Middle frontal gyrus (tissue), 1 donor: ENCODE measurements at regions not wholly inside any gene's neighbourhood (a gene's known extent, or its start where the extent isn't known, plus 50 kb on each side); places are given as distances from the start of the nearest gene placed in this dataset.
A peak's percentile ranks its signal among the peaks of the same experiment; 100 is the strongest.

Experiments used
- DNase-seq: peaks from one replicate; pipeline ENCODE4 v3.0.0-alpha.2; 2015; ENCODE audit warnings: low spot score; ENCODE audit errors: extremely low spot score

DNA sequence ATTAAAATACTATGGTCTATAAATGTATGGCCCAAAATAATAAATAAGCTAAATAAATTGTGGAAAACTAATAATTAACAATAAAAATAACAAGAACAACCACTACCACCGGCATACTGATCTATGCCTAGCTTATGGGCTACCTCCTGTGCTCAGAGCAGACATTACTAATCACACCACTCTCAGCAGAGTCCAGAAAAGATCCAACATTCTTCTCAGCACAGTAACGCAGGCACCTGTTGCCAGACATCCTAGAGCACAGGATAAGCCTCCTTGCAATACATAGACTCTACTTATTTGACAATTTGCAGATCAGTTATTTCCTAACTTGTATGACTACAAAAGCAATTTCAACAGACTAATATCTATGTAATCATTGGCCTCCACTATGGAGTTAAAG lies 137.1 kb upstream of the NEBL start:
- no peak for DNase-seq

DNA sequence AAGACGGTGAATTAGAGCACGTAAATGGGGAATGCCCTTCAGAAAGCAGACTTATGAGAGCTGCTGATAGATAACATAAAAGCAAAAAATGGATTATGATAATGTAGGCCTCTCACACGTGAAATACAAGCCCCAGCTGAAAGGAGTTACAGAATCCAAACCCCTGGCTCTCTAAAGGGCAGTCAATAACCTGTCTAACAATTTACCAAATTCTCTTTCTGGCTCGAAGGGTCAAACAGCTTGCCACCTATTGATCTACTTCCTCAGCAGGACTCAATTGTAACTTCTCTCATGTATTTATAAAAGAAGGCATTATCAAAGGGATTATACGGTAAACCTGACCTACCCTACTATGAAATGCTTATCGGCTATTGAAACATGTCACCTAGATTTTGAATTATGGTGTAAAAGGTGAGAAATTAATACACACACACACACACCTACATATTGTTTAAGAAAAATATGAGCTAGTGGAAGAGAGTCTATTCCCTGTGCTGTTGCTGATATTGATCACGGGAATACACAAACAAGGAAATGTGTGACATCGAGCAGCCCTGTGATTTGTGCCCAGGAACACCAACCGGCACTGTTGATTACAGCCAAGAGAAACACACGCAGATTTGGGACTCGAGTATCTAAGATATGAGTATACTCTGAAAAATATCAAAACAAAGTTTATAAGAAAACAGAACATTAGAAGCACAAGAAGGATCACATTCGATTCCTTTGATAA lies 135.6 kb upstream of the NEBL start:
- DNase-seq, result no peak

DNA sequence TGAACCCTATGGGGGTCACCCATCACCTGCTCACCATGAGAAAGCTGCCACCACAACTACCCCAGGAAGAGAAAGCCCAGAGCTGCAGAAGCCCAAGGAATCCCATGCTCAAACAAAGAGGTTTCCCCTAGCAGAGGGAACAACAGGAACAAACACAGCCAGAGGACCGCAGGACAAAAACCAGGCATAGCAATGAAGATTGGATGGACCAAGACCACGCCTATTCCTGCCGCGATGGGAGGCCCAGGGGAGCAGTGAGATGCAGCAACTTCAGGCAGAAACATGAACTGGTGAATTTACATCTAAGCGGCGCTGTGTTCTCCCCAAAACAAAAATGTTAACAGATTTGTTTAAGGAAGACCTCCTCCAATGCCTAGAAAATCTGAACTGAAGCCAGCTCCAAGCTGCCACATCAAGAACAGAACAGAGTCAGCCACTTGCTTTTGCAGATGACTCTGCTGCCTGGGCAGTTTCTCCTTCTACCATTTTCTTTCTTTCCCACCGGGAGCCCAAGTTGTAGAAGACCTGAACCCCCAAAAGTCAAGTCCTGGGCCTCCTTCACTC lies 134.2 kb upstream of the NEBL start:
- DNase-seq, result no peak

DNA sequence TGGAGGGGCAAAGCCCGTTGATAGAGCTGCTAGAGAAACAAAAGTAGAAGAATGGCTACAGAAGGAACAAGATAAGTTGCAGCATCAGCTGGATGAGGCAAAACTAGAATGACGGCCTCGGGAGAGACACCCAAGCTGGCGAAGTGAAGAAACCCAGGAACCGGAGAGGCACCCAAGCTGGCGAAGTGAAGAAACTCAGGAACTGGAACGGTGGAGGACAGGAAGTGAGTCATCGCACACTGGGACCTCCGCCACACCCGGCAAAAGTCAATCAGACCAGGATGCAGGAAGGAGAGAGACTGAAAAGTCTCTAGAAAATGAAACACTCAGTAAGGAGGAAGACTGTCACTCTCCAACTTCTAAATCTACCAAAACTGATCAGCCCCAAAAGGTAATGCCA lies 133.0 kb upstream of the NEBL start:
- DNase-seq, result no peak

DNA sequence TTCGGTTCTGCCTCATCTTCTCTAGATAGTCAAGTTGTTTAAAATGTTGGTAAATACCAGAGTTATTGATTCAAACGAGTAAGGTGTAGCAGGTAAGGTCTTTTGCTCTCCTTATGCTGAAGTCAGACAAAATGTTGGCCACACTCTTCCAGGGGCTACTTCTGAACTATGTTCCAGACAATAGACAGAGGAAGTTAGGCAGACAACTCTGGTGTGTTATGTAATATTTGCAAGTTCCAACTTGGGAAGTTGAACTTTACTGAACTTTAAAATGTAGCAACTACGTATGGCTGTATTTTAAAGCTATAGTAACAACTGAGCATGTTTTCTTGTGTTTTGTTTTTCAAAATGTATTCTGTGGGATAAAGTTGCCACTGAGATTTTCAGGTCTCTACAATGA lies 125.7 kb upstream of the NEBL start:
- no peak for DNase-seq

DNA sequence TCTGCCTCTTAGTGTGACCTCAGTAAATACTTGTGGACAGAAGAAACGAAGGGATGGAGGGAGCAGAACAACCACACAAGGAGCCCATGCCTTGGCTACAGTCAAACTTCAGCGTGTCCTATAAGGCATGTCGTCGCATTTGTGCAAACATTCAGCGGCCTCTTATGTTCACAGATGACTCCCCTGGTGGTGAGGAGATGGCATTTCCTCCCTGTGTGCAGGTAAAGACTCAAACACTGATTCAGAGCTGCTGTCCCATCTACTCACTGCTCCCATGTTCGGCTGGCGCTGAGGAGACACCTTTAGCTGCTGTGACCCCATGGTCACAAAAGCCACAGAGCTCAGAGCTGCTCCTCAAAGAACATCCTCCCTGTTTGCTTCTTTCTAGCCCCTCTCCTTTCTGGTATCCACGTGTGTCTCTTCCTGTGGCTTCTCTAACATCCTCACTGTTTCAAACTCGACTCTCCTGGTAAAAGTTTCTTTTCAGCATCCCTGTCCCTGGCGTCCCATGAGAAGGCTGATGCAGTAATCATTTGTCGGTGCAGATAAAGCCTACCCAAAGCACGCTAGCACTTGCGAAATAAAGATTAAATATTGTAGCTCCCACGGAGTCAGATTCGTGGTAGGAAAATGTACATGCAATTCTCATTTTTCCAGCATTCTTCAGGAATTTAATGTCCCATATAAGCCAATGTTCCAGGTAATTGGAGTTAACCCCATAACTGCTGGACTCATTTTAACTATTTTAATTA lies 124.9 kb upstream of the NEBL start:
- DNase-seq, result no peak

DNA sequence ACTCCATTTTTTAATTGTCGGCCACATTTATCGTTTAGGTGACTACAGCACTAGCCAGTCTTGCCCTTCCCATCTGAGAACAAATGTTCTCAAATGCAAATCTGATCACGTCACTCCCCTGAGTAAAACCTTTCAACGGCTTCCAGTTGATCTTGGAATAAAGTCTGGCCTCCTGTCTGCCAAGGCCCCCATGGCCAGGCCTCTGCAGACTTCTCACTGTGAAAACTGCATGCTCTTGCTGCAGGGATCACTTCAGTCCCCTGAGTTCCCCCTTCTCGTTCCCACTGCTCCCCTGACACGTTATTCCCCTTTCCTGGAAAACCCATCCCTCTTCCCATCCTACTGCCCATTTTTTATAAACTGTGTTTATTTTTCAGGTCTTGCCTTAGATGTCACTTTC lies 124.1 kb upstream of the NEBL start:
- DNase-seq, result no peak

DNA sequence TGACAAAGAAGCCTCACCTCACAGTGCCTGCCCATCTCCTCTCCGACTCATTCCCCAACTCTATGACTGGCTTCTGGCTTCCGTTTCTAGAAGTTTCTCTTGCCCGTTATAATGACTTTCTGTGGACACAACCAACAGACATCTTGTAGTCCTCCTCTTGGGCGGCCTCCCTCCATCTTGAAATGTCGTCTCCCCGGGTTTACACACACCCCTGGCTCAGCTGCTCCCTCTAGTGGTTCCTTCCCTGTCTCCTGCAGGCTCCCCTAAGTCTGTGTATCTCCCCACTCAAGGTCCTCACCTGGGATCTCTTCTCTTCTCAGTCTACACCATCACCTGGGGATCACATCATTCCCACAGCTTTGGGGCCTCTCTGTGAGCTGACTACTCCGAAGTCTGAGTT lies 123.4 kb upstream of the NEBL start:
- DNase-seq, result no peak

DNA sequence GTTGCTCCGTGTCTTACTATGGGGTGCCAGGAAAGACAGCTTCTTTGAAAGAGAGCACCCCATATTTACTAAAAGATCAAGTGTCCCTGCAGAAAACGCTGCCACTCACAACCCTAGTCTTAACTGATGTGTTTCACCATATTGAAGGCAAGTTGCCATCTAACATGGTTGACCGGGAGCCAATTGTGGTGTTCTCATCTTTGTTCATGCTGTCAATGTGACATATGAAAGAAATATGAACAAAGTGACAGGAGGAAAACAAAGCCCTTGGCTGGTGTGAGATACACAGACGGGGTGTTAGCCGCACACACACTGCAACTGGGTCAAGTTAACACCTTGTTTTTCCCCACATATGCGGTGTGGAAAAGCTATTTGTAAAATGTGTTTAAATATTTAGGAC lies 122.3 kb upstream of the NEBL start:
- DNase-seq, result no peak

DNA sequence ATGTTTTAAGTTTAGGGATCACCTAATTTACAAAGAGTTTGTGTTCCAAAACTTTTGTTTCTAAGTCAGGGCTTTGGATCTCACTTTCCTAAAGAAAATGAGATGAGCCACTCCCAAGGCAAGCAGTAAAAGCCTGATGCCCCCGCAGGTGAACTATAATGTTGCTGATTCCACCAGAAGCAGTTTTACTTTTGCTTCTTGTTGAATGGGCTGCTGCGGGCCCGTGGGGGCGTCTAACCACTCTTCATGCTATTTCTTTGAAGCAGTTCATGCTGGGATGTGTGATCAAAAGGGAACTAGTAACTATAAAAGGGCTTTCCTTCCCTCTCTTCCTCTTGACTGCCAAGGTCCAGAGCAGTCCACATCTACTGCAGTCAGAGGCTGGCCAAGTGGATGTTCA lies 118.7 kb upstream of the NEBL start:
- no peak for DNase-seq

DNA sequence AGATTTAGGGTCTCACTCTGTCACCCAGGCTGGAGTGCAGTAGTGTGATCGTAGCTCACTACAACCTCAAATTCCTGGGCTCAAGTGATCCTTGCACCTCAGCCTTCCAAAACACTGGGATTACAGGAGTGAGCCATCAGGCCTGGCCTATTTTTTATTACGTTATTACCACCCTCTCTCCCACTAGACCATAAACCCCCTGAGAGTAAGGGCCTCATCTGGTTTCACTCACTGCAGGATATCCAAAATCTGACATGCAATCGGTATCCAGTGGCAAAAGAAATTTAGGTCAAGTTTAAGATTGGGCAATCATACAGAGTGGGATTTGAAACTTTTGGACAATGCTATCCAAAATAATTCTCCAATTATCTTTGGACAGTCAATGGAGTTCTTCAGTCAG lies 117.0 kb upstream of the NEBL start:
- no peak for DNase-seq

DNA sequence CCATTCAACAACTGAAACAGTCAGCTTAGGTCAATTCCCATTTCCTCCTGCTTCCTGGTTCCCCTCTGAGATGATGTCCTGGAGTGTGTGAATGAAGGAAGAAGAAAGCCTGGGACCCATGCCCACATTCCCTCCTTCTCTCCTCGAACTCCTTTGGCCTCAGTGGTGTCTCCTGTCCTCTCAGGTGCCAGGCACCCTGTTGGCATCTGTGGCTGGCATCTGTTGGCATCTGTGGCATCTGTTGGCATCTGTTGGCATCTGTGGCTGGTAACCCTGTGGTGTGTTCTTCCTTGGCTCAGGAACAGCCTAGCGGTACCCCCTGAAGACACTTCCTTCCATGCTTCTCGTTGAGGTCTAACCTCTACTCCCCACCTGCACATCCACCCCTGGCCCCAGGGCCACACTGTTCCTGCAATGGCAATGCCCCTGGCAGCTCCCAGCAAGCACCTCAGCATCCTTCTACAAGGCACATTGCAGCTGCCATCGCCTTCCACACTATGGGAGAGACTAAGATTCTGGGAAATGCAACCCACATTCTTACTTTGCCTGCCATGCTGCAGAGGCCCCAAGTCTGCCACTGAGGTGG lies 114.4 kb upstream of the NEBL start:
- DNase-seq, result no peak

DNA sequence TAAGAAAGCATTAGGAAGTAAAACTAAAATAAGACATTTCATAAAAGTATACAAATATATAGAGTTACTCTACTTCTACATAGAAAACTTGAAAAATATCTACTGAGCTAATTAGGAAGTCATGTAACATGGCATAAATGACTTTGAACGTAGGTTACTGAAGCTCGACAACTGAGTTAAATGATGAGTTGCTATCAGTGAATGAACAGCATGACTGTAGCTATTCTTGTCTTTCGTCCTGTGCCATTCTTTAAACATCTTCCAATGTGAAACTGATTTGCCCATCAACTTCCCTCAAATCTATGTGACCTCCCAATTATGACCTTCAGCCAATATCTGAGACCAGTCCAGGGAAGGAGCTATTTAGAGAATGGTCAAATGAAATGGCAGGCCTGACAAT lies 113.5 kb upstream of the NEBL start:
- no peak for DNase-seq

DNA sequence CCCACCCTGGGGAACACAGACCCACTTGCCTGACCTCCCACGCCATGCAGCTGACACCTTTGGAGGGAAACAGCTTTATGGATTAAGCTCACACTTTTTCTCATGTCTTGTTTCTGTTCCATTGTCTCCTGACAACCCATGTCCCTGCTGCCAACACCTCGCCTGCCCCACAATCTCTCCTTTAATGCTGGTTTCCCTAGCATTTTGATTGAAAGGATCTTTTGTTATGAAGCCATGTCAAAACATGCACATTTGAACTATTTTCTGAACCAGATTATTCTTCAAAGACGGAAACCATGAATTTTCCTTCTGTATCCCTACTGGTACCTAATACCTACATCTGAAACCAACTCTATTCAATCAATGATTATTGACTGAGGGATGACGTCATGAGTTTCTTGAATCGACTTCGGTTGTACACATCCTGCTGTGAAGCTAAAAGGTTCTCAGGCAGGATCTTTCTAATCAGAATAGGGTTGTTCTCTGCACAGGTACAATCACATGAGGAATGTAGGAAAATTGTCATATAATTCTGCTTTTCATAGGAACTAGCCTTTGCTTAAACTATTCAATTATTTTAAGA lies 106.2 kb upstream of the NEBL start:
- DNase-seq, result no peak

DNA sequence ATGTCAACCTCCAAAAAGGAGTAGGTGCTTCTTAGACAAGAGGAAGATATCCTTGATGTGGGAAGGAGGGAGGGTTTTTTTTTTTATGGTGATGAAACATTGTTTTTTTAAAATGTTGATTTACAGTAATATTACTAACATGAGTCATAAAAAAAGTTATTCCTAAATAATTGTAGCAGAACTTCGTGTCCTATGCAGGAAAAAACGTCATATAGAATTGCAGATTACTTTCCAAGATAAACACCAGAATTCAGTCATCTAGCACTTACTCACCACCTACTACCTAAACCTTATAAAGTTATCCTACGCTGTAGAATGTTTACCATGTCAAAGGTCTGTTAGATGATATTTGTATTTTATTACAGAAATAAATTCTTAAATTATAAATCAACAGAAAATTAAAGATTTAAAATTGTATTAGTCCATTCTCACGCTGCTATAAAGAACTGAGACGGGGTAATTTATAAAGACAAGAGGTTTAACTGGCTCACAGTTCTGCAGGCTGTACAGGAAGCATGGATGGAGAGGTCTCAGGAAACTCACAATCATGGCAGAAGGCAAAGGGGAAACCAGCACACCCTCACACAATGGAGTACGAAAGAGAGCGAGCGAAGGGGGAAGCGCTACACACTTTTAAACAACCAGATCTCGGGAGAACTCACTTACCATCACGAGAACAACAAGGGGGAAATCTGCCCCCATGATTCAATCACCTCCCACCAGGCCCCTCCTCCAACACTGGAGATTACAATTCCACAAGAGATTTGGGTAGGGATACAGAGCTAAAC lies 105.2 kb upstream of the NEBL start:
- DNase-seq, result no peak

DNA sequence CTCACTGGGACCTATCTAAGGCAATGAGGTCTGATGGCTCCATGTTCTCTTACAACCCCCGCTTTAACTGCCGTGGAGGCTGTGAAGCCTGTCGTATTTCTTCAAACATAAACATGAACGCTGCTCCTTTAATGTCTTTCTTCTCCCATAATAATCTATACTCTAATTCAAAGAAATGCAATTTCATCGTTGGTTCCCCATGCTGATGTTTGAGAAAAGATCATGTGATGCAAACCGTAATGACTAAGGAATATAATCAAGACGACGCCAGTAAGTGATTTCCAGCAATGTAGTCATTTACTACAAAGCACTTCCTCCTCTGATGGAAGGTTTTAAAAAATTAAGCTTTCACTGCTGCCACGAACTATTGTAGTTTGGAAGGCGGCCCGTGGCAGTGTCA lies 102.6 kb upstream of the NEBL start:
- DNase-seq, result no peak

DNA sequence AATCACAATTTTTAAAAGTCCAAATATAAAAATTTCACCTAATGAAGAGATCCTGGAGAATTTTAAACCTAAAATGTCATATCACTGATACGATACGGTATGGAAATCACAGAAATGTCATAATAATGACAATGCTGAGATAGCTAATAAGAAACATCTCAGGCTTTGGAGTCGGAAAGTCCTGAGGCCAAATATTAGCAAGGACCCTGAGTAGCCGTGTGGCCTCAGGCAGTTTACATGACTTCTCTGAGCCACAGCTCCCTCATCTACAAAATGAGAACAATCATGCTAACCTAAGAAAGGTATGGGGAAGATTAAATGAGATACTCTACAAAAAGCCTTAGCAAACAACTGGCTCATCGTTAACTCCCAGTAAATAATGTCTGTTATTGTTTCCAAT lies 100.9 kb upstream of the NEBL start:
- DNase-seq, result no peak

DNA sequence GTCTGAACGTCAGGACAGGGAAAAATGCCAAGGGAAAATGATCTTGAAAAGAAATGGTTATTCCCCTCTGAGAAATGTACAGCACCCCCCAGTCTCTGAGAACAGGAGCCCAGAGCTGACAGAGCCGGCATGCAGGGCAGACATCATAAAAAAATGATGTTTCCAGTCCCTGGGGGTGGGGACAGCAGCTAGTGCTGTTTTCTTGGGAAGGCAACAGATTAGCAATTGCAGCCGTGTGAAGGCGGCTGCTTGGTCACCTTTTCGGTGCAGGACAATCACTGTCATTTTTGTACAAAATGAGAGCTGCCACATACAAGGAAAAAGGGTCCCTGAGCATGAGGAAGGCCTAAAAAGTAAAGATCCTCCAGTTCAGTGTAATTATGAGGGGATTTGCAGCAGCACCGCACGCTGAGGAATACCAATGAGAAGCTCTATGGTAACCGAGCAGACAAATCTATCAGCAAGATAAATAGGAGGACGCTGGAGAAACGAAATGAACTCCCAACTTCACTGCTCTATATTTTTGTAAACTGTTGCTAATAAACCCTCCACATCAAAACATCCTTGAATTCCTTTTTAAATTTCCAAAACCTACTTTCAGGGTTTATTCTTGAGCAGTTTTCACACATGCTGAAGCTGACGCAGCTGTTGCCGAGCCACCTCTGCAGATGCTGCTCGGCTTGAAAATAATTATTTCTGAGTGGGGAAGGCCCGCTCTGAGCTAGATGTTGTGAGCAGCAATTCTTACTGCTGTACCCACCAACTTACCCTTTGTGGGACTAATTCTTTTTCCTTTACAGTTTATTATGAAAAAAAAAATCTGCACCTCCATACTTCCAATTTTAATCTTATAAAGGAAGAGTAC lies 98.2 kb upstream of the NEBL start:
- peak; percentile 6 for DNase-seq

DNA sequence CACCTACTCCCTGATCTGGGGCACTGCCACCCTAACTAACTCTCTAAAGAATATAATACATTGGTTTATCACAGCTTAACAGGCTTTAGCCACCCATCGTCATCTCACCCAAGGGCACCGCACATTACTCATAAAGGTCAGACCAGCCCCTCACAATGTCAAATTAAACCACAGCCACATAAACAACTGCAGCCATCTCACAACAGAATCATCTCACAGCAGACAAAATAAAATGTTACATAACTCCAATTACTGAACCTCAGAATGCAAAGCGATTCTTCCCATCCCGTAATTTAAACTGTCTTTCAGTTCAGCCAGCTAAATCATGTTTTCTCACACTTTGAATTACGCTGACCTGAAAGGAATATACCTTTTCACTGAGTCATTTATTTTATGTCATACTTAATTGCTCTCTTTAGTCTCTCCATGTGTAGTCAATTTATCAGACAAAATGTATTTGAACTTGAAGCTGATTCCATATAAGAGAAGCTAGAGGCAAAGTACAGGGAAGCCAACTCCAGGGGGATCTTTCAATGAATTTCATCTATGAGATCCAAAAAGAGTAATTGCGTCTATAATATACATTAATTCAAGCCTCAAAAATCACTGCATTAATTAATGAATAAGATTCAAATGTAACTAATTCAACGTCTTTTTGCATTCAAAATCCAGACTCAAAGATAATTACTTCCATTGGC lies 96.9 kb upstream of the NEBL start:
- no peak for DNase-seq

DNA sequence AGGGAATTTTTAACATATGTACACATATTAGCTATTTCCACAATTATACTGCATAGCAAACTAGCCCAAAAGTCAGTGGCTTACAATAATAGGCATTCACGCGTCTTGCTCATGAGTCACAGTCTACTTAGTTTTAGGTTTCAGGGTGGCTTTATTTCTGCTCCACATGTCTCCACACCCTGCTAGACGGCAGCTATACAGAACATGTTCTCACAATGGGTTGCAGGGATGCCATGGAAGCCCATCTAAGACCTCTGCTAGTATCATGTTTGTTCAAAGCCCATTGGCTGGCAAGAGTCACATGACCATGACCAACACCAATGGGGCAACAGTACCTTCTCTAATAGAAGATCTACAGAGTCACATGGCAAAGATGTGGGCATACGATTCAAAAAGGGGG lies 96.3 kb upstream of the NEBL start:
- no peak for DNase-seq
